HG03521 (cell line): ENCODE measurements at regions not wholly inside any gene's neighbourhood (a gene's known extent, or its start where the extent isn't known, plus 50 kb on each side); places are given as distances from the start of the nearest gene placed in this dataset.
"Not testable (repeated sequence)": the region's sequence is repeated elsewhere in the genome, so short reads cannot be mapped to it uniquely, and the experiment has no call there.

Experiments
- ATAC-seq: cut with Tn5 transposase; IDR thresholded peaks from one replicate; pipeline ENCODE4 v1.9.1; 2021; ENCODE audit warnings: mild to moderate bottlenecking, moderate library complexity; ENCODE audit not compliant: unreplicated experiment

- no peak for ATAC-seq
Observed at GRCh38 chr7:155227788-155228458, 69.8 kb upstream of the INSIG1 start.

- no peak for ATAC-seq
Observed at GRCh38 chr7:155228459-155228845, 69.2 kb upstream of the INSIG1 start.

- ATAC-seq: no peak
Observed at GRCh38 chr7:155228894-155229293, 68.8 kb upstream of the INSIG1 start.

- ATAC-seq: no peak
Observed at GRCh38 chr7:155229548-155230168, 68.0 kb upstream of the INSIG1 start.

GRCh38 chr7:155230169-155230593 is 67.5 kb upstream of the INSIG1 start:
- ATAC-seq: no peak

GRCh38 chr7:155231241-155231800 is 66.4 kb upstream of the INSIG1 start:
- ATAC-seq: no peak

GRCh38 chr7:155231941-155232340 is 65.7 kb upstream of the INSIG1 start:
- ATAC-seq: no peak

GRCh38 chr7:155232911-155233310 is 64.8 kb upstream of the INSIG1 start:
- no peak for ATAC-seq

- ATAC-seq: no peak
Observed at GRCh38 chr7:155233311-155234157, 64.1 kb upstream of the INSIG1 start.

GRCh38 chr7:155234158-155234492 is 63.6 kb upstream of the INSIG1 start:
- ATAC-seq: no peak

GRCh38 chr7:155234950-155235789 is 62.5 kb upstream of the INSIG1 start:
- no peak for ATAC-seq

GRCh38 chr7:155236386-155236785 is 61.3 kb upstream of the INSIG1 start:
- no peak for ATAC-seq

- ATAC-seq: no peak
Observed at GRCh38 chr7:155237297-155237696, 60.4 kb upstream of the INSIG1 start.

GRCh38 chr7:155237730-155238129 is 59.9 kb upstream of the INSIG1 start:
- no peak for ATAC-seq

GRCh38 chr7:155239431-155240087 is 58.1 kb upstream of the INSIG1 start:
- not testable (repeated sequence) for ATAC-seq

GRCh38 chr7:155244675-155245074 is 53.0 kb upstream of the INSIG1 start:
- ATAC-seq: no peak

GRCh38 chr7:155247479-155248365 is 50.0 kb upstream of the INSIG1 start:
- ATAC-seq: no peak
